GM12878 (cell line): ENCODE measurements at regions not wholly inside any gene's neighbourhood (a gene's known extent, or its start where the extent isn't known, plus 50 kb on each side); places are given as distances from the start of the nearest gene placed in this dataset.

Experiments used
- ATAC-seq: fragments of 200-7000 bp; cut with Tn5 transposase; 3 replicates; pipeline ENCODE4 v1.9.1; 2020; ENCODE audit warnings: mild to moderate bottlenecking, moderate library complexity
- BruUV-seq: library from RNA; stranded (reverse); fragments of 400-500 nt; replicated peaks from 2 replicates; lab custom pipeline; 2021; lab: Mats Ljungman, UMichigan
- CTCF ChIA-PET: fragments of 300-600 bp; sonication (Branson Sonifier 250); formaldehyde crosslinking; extraction: SDS; loops from one replicate; lab custom pipeline; 2021; ENCODE audit warnings: inconsistent platforms; lab: Yijun Ruan, JAX
- POLR2A ChIA-PET: fragments of 350-600 bp; formaldehyde crosslinking; extraction: SDS; loops from one replicate; lab custom pipeline; 2021; ENCODE audit warnings: inconsistent platforms; lab: Charles Lee
- RAD21 ChIA-PET: fragments of 300-600 bp; sonication (Branson Sonifier 250); formaldehyde crosslinking; loops from one replicate; lab custom pipeline; 2023; ENCODE audit warnings: antibody characterized with exemption; ENCODE audit not compliant: unreplicated experiment; lab: Charles Lee
- SMC1A ChIA-PET: fragments of 300-600 bp; sonication (Branson Sonifier 250); formaldehyde crosslinking; loops from one replicate; lab custom pipeline; 2023; ENCODE audit not compliant: unreplicated experiment, uncharacterized antibody; lab: Charles Lee
- DNase-seq: peaks from one replicate; pipeline ENCODE4 v3.0.0-alpha.2; 2011; ENCODE audit warnings: low read depth, low spot score
- FAIRE-seq: peaks from 3 replicates; lab custom pipeline; 2011; peaks lifted over from hg19 to GRCh38; lab: Jason Lieb, UNC
- H2AFZ ChIP-seq: 2 replicates; pipeline ENCODE4 v1.6.0; 2011; ENCODE audit warnings: low read depth, low read length, control low read depth; ENCODE audit not compliant: control insufficient read depth
- H3K27ac ChIP-seq: 2 replicates; pipeline ENCODE4 v1.5.1; 2011; ENCODE audit warnings: control low read depth; ENCODE audit not compliant: control insufficient read depth, insufficient read depth
- H3K27me3 ChIP-seq, 2 experiments: replicated peaks in 1 of 2; 2 replicates each; pipeline versions ENCODE4 v1.6.0 to v1.6.1; 2011; ENCODE audit warnings: low read length in 1 of 2; ENCODE audit not compliant: control insufficient read depth in 2 of 2, insufficient read depth in 2 of 2
- H3K36me3 ChIP-seq, 2 experiments: 2 replicates each; pipeline ENCODE4 v1.5.1; 2011; ENCODE audit warnings: low read length in 1 of 2; ENCODE audit not compliant: control insufficient read depth in 2 of 2, insufficient read depth in 2 of 2
- H3K4me1 ChIP-seq: 2 replicates; pipeline ENCODE4 v1.6.1; 2011; ENCODE audit warnings: mild to moderate bottlenecking, low read length, moderate library complexity, mixed read lengths; ENCODE audit not compliant: control insufficient read depth, insufficient read depth
- H3K4me2 ChIP-seq: 2 replicates; pipeline ENCODE4 v1.6.0; 2011; ENCODE audit warnings: control low read depth; ENCODE audit not compliant: control insufficient read depth, insufficient read depth
- H3K4me3 ChIP-seq: fragments of 200-600 bp; sonication (generic); 2 replicates; pipeline ENCODE4 v1.5.1; 2016
- H3K79me2 ChIP-seq: 2 replicates; pipeline ENCODE4 v1.6.0; 2011; ENCODE audit warnings: low read length; ENCODE audit not compliant: control insufficient read depth, insufficient read depth
- H3K9ac ChIP-seq: 2 replicates; pipeline ENCODE4 v1.8.0; 2011; ENCODE audit warnings: low read length, control low read depth, mixed read lengths; ENCODE audit not compliant: control insufficient read depth, insufficient read depth
- H3K9me3 ChIP-seq: replicated peaks from 3 replicates; pipeline ENCODE4 v1.5.1; 2011; ENCODE audit warnings: mild to moderate bottlenecking, low read length; ENCODE audit not compliant: control insufficient read depth, insufficient read depth
- H4K20me1 ChIP-seq: 2 replicates; pipeline ENCODE4 v1.6.0; 2011; ENCODE audit not compliant: control insufficient read depth, insufficient read depth
- CHD2 ChIP-seq: IDR thresholded peaks from 2 replicates; pipeline ENCODE4 v1.6.1; 2011; ENCODE audit warnings: low read depth, low read length, improper control_type of control experiment, borderline replicate concordance
- E4F1 ChIP-seq: fragments of 450-650 bp; IDR thresholded peaks from 2 replicates; pipeline ENCODE4 v1.6.1; 2018; ENCODE audit warnings: borderline replicate concordance, mild to moderate bottlenecking; ENCODE audit not compliant: partially characterized antibody
- ETV6 ChIP-seq, 2 experiments: fragments of 450-650 bp in 1 of 2; IDR thresholded peaks in 1 of 2; conservative IDR thresholded peaks in 1 of 2; 2 replicates each; pipeline ENCODE4 v1.6.1; 2014; ENCODE audit warnings: antibody characterized with exemption in 1 of 2, borderline replicate concordance in 1 of 2, low read depth in 1 of 2, mild to moderate bottlenecking in 1 of 2, moderate library complexity in 1 of 2
- KDM1A ChIP-seq: fragments of 200-600 bp; sonication (generic); IDR thresholded peaks from 2 replicates; pipeline ENCODE4 v1.6.1; 2016; ENCODE audit warnings: borderline replicate concordance
- NR2C2 ChIP-seq: IDR thresholded peaks from 2 replicates; pipeline ENCODE4 v1.6.1; 2011; ENCODE audit warnings: borderline replicate concordance, low read depth; ENCODE audit not compliant: control insufficient read depth, insufficient read length
- PML ChIP-seq: IDR thresholded peaks from 2 replicates; pipeline ENCODE4 v1.6.1; 2012; ENCODE audit warnings: low read length, inconsistent platforms
- POLR2A ChIP-seq: IDR thresholded peaks from 2 replicates; pipeline ENCODE4 v1.6.1; 2011; ENCODE audit warnings: low read depth, mild to moderate bottlenecking, low read length
- RAD51 ChIP-seq: fragments of 450-650 bp; IDR thresholded peaks from 2 replicates; pipeline ENCODE4 v1.6.1; 2016; ENCODE audit warnings: moderate library complexity, mild to moderate bottlenecking, inconsistent platforms
- SIN3A ChIP-seq: IDR thresholded peaks from 2 replicates; pipeline ENCODE4 v1.6.1; 2012; ENCODE audit warnings: low read depth, low read length, improper control_type of control experiment
- SIX5 ChIP-seq: IDR thresholded peaks from 2 replicates; pipeline ENCODE4 v1.6.1; 2011; ENCODE audit warnings: mild to moderate bottlenecking, low read depth, low read length, moderate library complexity; ENCODE audit not compliant: severe bottlenecking
- SPI1 ChIP-seq: IDR thresholded peaks from 2 replicates; pipeline ENCODE4 v1.6.1; 2011; ENCODE audit warnings: low read depth, mild to moderate bottlenecking, low read length, moderate library complexity, borderline replicate concordance; ENCODE audit not compliant: insufficient read depth
- SREBF1 ChIP-seq: IDR thresholded peaks from 2 replicates; pipeline ENCODE4 v1.6.1; 2012; ENCODE audit warnings: mild to moderate bottlenecking, low read length
- TCF3 ChIP-seq: IDR thresholded peaks from 2 replicates; pipeline ENCODE4 v1.6.1; 2012; ENCODE audit warnings: low read depth, mild to moderate bottlenecking, low read length, borderline replicate concordance; ENCODE audit not compliant: insufficient read depth
- ZBTB11 ChIP-seq: fragments of 450-650 bp; formaldehyde crosslinking; IDR thresholded peaks from 2 replicates; pipeline ENCODE4 v1.5.0; 2022; ENCODE audit warnings: mild to moderate bottlenecking, missing genetic modification characterization
- ZNF217 ChIP-seq: fragments of 450-650 bp; IDR thresholded peaks from 2 replicates; pipeline ENCODE4 v1.6.1; 2017; ENCODE audit warnings: antibody characterized with exemption, mild to moderate bottlenecking
- ZNF24 ChIP-seq: fragments of 450-650 bp; IDR thresholded peaks from 2 replicates; pipeline ENCODE4 v1.6.1; 2017; ENCODE audit warnings: antibody characterized with exemption, mild to moderate bottlenecking
- ZZZ3 ChIP-seq: IDR thresholded peaks from 2 replicates; pipeline ENCODE4 v1.6.1; 2011; ENCODE audit warnings: low read depth; ENCODE audit not compliant: control insufficient read depth, insufficient read length
- WGBS: methylation state at CpG from one replicate; pipeline ENCODE4 v1.1.6; 2016; ENCODE audit warnings: low lambda C conversion rate; ENCODE audit not compliant: insufficient replicate concordance, insufficient coverage; ENCODE audit errors: missing lambda C conversion rate; 5-methylcytosine and 5-hydroxymethylcytosine counted together
- in situ Hi-C: fragments of 300-500 bp; cut with MboI; formaldehyde crosslinking; loops from 9 replicates; pipeline ENCODE4 v1.14.3; 2018; ENCODE audit warnings: mixed read lengths
- intact Hi-C: fragments of 100-400 bp; cut with micrococcal nuclease; formaldehyde crosslinking; loops from one replicate; pipeline ENCODE4 v1.14.2; 2022; ENCODE audit not compliant: unreplicated experiment

GRCh38 chr4:116015549-116015948 is 902.1 kb upstream of the NDST4 start:
- Histone ChIP-seq H3K4me2 (no peak overlapping the region), H2AFZ (no peak overlapping the region; the same call in 1 of the 2 replicates), H3K36me3 (no peaks in the 10 kb centered on the region), H3K27ac (no peak overlapping the region), H3K9ac (no peak overlapping the region), H3K9me3 (peaks cover 29% of the 10 kb centered on the region; the same call in 2 of the 3 replicates), H3K4me1 (no peaks in the 10 kb centered on the region), H3K27me3 (no peaks in the 10 kb centered on the region), H4K20me1 (no peaks in the 10 kb centered on the region), H3K4me3 (no peak overlapping the region), H3K79me2 (no peaks in the 10 kb centered on the region)
- ChIA-PET SMC1A (no interaction called here), POLR2A (no interaction called here), RAD21 (no interaction called here), CTCF (no interaction called here)
- no peak for ATAC-seq
- intact Hi-C loops = no loop called here
- DNase-seq = no peak
- WGBS = 51% methylated on average over 5 of the region's 5 CpGs
- FAIRE-seq = no peak
- BruUV-seq = no TSS peak
- in situ Hi-C loops = no loop called here
- no peak for TF ChIP-seq NR2C2
- TF ChIP-seq RAD51 = no peak
- TF ChIP-seq SIX5 = no peak
- no peak for TF ChIP-seq POLR2A
- no peak for TF ChIP-seq TCF3
- no peak for TF ChIP-seq ZNF24
- no peak for TF ChIP-seq SIN3A
- TF ChIP-seq E4F1 = no peak
- TF ChIP-seq KDM1A = no peak
- no peak for TF ChIP-seq SREBF1
- no peak for TF ChIP-seq ZBTB11
- no peak for TF ChIP-seq ZNF217
- TF ChIP-seq ZZZ3 = no peak
- no peak for TF ChIP-seq SPI1
- no peak for TF ChIP-seq ETV6 (conservative IDR thresholded peaks at IDR 0.05 in 1 of 2, IDR thresholded peaks at IDR 0.05 in 1 of 2; ENCODE audit: borderline replicate concordance in 1 of 2, low read depth in 1 of 2)
- TF ChIP-seq PML = no peak
- no peak for TF ChIP-seq CHD2
